GM12892 (cell line): ENCODE measurements at regions not wholly inside any gene's neighbourhood (a gene's known extent, or its start where the extent isn't known, plus 50 kb on each side); places are given as distances from the start of the nearest gene placed in this dataset.

Source experiments
- POLR2A ChIP-seq: IDR thresholded peaks from 2 replicates; pipeline ENCODE4 v1.6.1; 2011; ENCODE audit warnings: low read depth, low read length, control low read depth
- TAF1 ChIP-seq: IDR thresholded peaks from 2 replicates; pipeline ENCODE4 v1.6.1; 2011; ENCODE audit warnings: low read depth, mild to moderate bottlenecking, control low read depth, low read length, borderline replicate concordance

- TF ChIP-seq TAF1 = no peak
- no peak for TF ChIP-seq POLR2A
Measured at GRCh38 chr12:62998454-62998853, 63.5 kb upstream of the PPM1H start.
